Testis (tissue), 2 donors: ENCODE measurements at regions not wholly inside any gene's neighbourhood (a gene's known extent, or its start where the extent isn't known, plus 50 kb on each side); places are given as distances from the start of the nearest gene placed in this dataset.

Experiments used
- CTCF ChIP-seq, 3 experiments: fragments of 450-650 bp in 2 of 3; fragments of 200-600 bp in 1 of 3; sonication (generic) in 1 of 3; IDR thresholded peaks; one replicate each; pipeline ENCODE4 v1.5.1; 2016 to 2019; ENCODE audit warnings: antibody characterized with exemption in 3 of 3, mild to moderate bottlenecking in 2 of 3, moderate library complexity in 1 of 3
- POLR2A ChIP-seq: fragments of 450-650 bp; IDR thresholded peaks from one replicate; pipeline ENCODE4 v1.6.1; 2017; ENCODE audit warnings: antibody characterized with exemption, mild to moderate bottlenecking, moderate library complexity

DNA sequence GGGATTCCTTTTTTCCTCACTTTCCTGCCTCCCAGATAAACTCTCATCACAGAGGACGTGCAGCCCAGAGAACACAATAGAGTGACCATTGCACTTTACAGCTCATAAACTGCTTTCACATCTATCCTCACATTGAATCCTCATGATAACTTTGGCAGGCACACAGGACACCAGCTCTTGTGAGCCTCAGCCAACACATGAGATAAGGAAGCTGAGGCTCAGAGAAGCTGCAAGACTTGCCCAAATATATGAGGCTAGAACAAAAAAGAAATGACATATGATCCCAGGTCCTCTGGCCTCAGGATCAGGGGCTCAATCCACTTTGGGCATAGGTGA lies 85.0 kb upstream of the CPEB2 start:
- TF ChIP-seq CTCF (IDR thresholded peaks at IDR 0.05): no peak
- TF ChIP-seq POLR2A: no peak
